K562 (cell line): ENCODE measurements at regions not wholly inside any gene's neighbourhood (a gene's known extent, or its start where the extent isn't known, plus 50 kb on each side); places are given as distances from the start of the nearest gene placed in this dataset.

Experiments used
- ATAC-seq: fragments of 200-7000 bp; cut with Tn5 transposase; 3 replicates; pipeline ENCODE4 v1.9.1; 2020; ENCODE audit warnings: moderate library complexity
- BruUV-seq: library from RNA; stranded (reverse); fragments of 400-500 nt; replicated peaks from 2 replicates; lab custom pipeline; 2021; lab: Mats Ljungman, UMichigan
- CTCF ChIA-PET: fragments of 300-600 bp; formaldehyde crosslinking; extraction: SDS; loops from one replicate; lab custom pipeline; 2021; ENCODE audit warnings: low intra/inter-chr PET ratio; lab: Yijun Ruan, JAX
- POLR2A ChIA-PET: fragments of 300-600, 350-650 bp; sonication (Branson Sonifier 250); formaldehyde crosslinking; extraction: SDS; loops from one replicate; lab custom pipeline; 2021; ENCODE audit warnings: antibody characterized with exemption, inconsistent platforms; lab: Yijun Ruan, JAX
- DNase-seq, 4 experiments: peaks; one replicate each; pipeline versions ENCODE4 v3.0.0 to v3.0.0-alpha.2; 2011 to 2018; ENCODE audit warnings: low spot score in 3 of 4, mixed read lengths in 3 of 4; ENCODE audit errors: extremely low read depth in 1 of 4
- FAIRE-seq: peaks from 2 replicates; lab custom pipeline; 2011; peaks lifted over from hg19 to GRCh38; lab: Jason Lieb, UNC
- H2AFZ ChIP-seq: 2 replicates; pipeline ENCODE4 v1.6.0; 2011; ENCODE audit warnings: low read depth, low read length, control low read depth, inconsistent platforms
- H3K27ac ChIP-seq: fragments of 200-600 bp; 3 replicates; pipeline ENCODE4 v1.8.0; 2011; ENCODE audit warnings: low read depth, mild to moderate bottlenecking, control low read depth, inconsistent platforms, low read length, moderate library complexity, mixed read lengths; ENCODE audit errors: extremely low read depth
- H3K27me3 ChIP-seq, 2 experiments: fragments of 300-600 bp in 1 of 2; 2 replicates in 1 of 2; 3 replicates in 1 of 2; pipeline versions ENCODE4 v1.6.0 to v1.8.0; 2011; ENCODE audit warnings: inconsistent platforms in 2 of 2, low read length in 2 of 2, mild to moderate bottlenecking in 1 of 2, mixed read lengths in 1 of 2, moderate library complexity in 1 of 2; ENCODE audit not compliant: control insufficient read depth in 2 of 2, insufficient read depth in 2 of 2
- H3K36me3 ChIP-seq: fragments of 300-600 bp; 3 replicates; pipeline ENCODE4 v1.8.0; 2011; ENCODE audit warnings: mild to moderate bottlenecking, low read length, inconsistent platforms; ENCODE audit not compliant: control insufficient read depth, insufficient read depth
- H3K4me1 ChIP-seq, 2 experiments: fragments of 200-600 bp in 1 of 2; replicated peaks in 1 of 2; 2 replicates in 1 of 2; 3 replicates in 1 of 2; pipeline versions ENCODE4 v1.5.1 to v1.8.0; 2011; ENCODE audit warnings: inconsistent platforms in 2 of 2, low read length in 2 of 2, mild to moderate bottlenecking in 1 of 2, mixed read lengths in 1 of 2, moderate library complexity in 1 of 2; ENCODE audit not compliant: control insufficient read depth in 2 of 2, insufficient read depth in 2 of 2
- H3K4me2 ChIP-seq: 2 replicates; pipeline ENCODE4 v1.6.1; 2011; ENCODE audit warnings: low read length, control low read depth, inconsistent platforms, mixed read lengths; ENCODE audit not compliant: insufficient read depth
- H3K4me3 ChIP-seq: fragments of 200-600 bp; sonication (generic), shearing (Covaris generic); 2 replicates; pipeline ENCODE4 v1.5.1; 2016; ENCODE audit warnings: control low read depth, inconsistent platforms
- H3K79me2 ChIP-seq: fragments of 200-600 bp; 3 replicates; pipeline ENCODE4 v1.8.0; 2011; ENCODE audit warnings: low read length, inconsistent platforms; ENCODE audit not compliant: control insufficient read depth, insufficient read depth
- H3K9ac ChIP-seq, 2 experiments: 2 replicates each; pipeline versions ENCODE4 v1.6.0 to v1.6.1; 2011; ENCODE audit warnings: low read depth in 2 of 2, low read length in 2 of 2, control low read depth in 1 of 2, inconsistent platforms in 1 of 2, mild to moderate bottlenecking in 1 of 2, mixed read lengths in 1 of 2; ENCODE audit not compliant: insufficient read depth in 1 of 2
- H3K9me1 ChIP-seq: one replicate; pipeline ENCODE4 v1.6.0; 2011; ENCODE audit warnings: inconsistent platforms, mild to moderate bottlenecking, low read length, moderate library complexity; ENCODE audit not compliant: control insufficient read depth, insufficient read depth
- H3K9me3 ChIP-seq: replicated peaks from 2 replicates; pipeline ENCODE4 v1.5.1; 2011; ENCODE audit warnings: low read depth, low read length, inconsistent platforms; ENCODE audit not compliant: control insufficient read depth, insufficient read depth
- H4K20me1 ChIP-seq: replicated peaks from 2 replicates; pipeline ENCODE4 v1.6.1; 2011; ENCODE audit warnings: low read length, inconsistent platforms, mixed read lengths; ENCODE audit not compliant: control insufficient read depth, insufficient read depth
- ADNP ChIP-seq: fragments of 200-800 bp; sonication (Bioruptor generic); IDR thresholded peaks from 2 replicates; pipeline ENCODE4 v1.6.1; 2016; ENCODE audit warnings: missing genetic modification characterization, missing compliant biosample characterization
- E2F6 ChIP-seq, 2 experiments: IDR thresholded peaks; 2 replicates each; pipeline ENCODE4 v1.6.1; 2011; ENCODE audit warnings: borderline replicate concordance in 1 of 2, control low read depth in 1 of 2, low read depth in 1 of 2, low read length in 1 of 2, mild to moderate bottlenecking in 1 of 2, mixed read lengths in 1 of 2, moderate library complexity in 1 of 2; ENCODE audit not compliant: insufficient read depth in 1 of 2, insufficient read length in 1 of 2, poor library complexity in 1 of 2, severe bottlenecking in 1 of 2; ENCODE audit errors: extremely low read depth in 1 of 2
- STAT5A ChIP-seq: IDR thresholded peaks from 2 replicates; pipeline ENCODE4 v1.6.1; 2012; ENCODE audit warnings: low read length, inconsistent platforms, borderline replicate concordance
- ZFP1 ChIP-seq: fragments of 450-650 bp; formaldehyde crosslinking; IDR thresholded peaks from 2 replicates; pipeline ENCODE4 v1.4.0; 2020; ENCODE audit warnings: mild to moderate bottlenecking, mixed read lengths
- ZNF124 ChIP-seq: sonication (generic); formaldehyde crosslinking; IDR thresholded peaks from 2 replicates; pipeline ENCODE4 v1.8.1; 2022; ENCODE audit warnings: missing genetic modification reagents
- WGBS: fragments of 100-300 bp; shearing (Covaris generic); methylation state at CpG from one replicate; pipeline ENCODE4 v1.1.6; 2016; ENCODE audit warnings: low coverage, mixed read lengths; ENCODE audit not compliant: insufficient coverage; ENCODE audit errors: missing lambda C conversion rate; 5-methylcytosine and 5-hydroxymethylcytosine counted together
- in situ Hi-C: fragments of 300-500 bp; cut with MboI; formaldehyde crosslinking; loops from 4 replicates; pipeline ENCODE4 v1.15.0; 2018; ENCODE audit warnings: inconsistent platforms, mixed read lengths
- intact Hi-C: fragments of 100-400 bp; cut with micrococcal nuclease; formaldehyde crosslinking; loops from 2 replicates; pipeline ENCODE4 v1.14.2; 2022

- no peak overlapping the region for H3K4me2 ChIP-seq
- H3K27me3 ChIP-seq = no peaks in the 10 kb centered on the region
- in situ Hi-C loops = no loop called here
- no peak for TF ChIP-seq STAT5A
- no peak for TF ChIP-seq ADNP
- no peak for TF ChIP-seq ZFP1 (CRISPR knock-in tag)
- H3K36me3 ChIP-seq = no peaks in the 10 kb centered on the region
- no peaks in the 10 kb centered on the region for H3K9me3 ChIP-seq
- H3K27ac ChIP-seq = no peak overlapping the region
- POLR2A ChIA-PET = no interaction called here
- H3K4me3 ChIP-seq = no peak overlapping the region
- no peak overlapping the region for H2AFZ ChIP-seq
- no peak overlapping the region for H3K9ac ChIP-seq
- FAIRE-seq (no peak), ATAC-seq (no peak), DNase-seq (no peak)
- no peaks in the 10 kb centered on the region for H3K9me1 ChIP-seq
- no peaks in the 10 kb centered on the region for H3K4me1 ChIP-seq
- BruUV-seq = no TSS peak
- no peaks in the 10 kb centered on the region for H3K79me2 ChIP-seq
- 0% methylated on average over 2 of the region's 2 CpGs for WGBS
- intact Hi-C loops = no loop called here
- no peaks in the 10 kb centered on the region for H4K20me1 ChIP-seq
- CTCF ChIA-PET = no interaction called here
These were observed 54.0 kb upstream of the ALKAL2 start for GRCh38 chr2:341912-342311.

- Histone ChIP-seq H2AFZ (no peak overlapping the region), H3K4me2 (no peak overlapping the region), H3K36me3 (no peaks in the 10 kb centered on the region), H3K9me3 (no peaks in the 10 kb centered on the region), H3K27me3 (no peaks in the 10 kb centered on the region), H3K27ac (no peak overlapping the region)
- CTCF ChIA-PET = no interaction called here
- no peak for DNase-seq
- WGBS = 0% methylated on average over 9 of the region's 9 CpGs
- TF ChIP-seq E2F6 (IDR thresholded peaks at IDR 0.05; ENCODE audit: borderline replicate concordance in 1 of 2, extremely low read depth in 1 of 2, insufficient read depth in 1 of 2, insufficient read length in 1 of 2, low read depth in 1 of 2, low read length in 1 of 2, poor library complexity in 1 of 2, severe bottlenecking in 1 of 2) (no peak), ZNF124 (no peak)
- TF ChIP-seq, all 486 proteins: peak for 0
- in situ Hi-C loops = no loop called here
- FAIRE-seq = no peak
- Histone ChIP-seq H3K9me1 (no peaks in the 10 kb centered on the region), H3K79me2 (no peaks in the 10 kb centered on the region), H3K4me3 (no peak overlapping the region), H3K9ac (no peak overlapping the region), H4K20me1 (no peaks in the 10 kb centered on the region), H3K4me1 (no peaks in the 10 kb centered on the region)
- POLR2A ChIA-PET = no interaction called here
- BruUV-seq = no TSS peak
- intact Hi-C loops = no loop called here
- ATAC-seq = no peak
These were observed 53.2 kb upstream of the ALKAL2 start for GRCh38 chr2:341017-341542.
